NOMO-1 (cell line): ENCODE measurements at regions not wholly inside any gene's neighbourhood (a gene's known extent, or its start where the extent isn't known, plus 50 kb on each side); places are given as distances from the start of the nearest gene placed in this dataset.

Source experiments
- DNase-seq, 2 experiments: peaks; one replicate each; lab custom pipeline; 2025; ENCODE audit not compliant: unreplicated experiment in 2 of 2; lab: John Stamatoyannopoulos, UW

GRCh38 chr20:52921340-52921739 lies 50.8 kb upstream of the TSHZ2 start:
- no peak for DNase-seq

GRCh38 chr20:52918311-52918710 lies 53.8 kb upstream of the TSHZ2 start:
- DNase-seq: no peak

- DNase-seq: no peak
Measured at GRCh38 chr20:52915564-52915963, 56.6 kb upstream of the TSHZ2 start.

- no peak for DNase-seq
Measured at GRCh38 chr20:52914870-52915269, 57.3 kb upstream of the TSHZ2 start.

- no peak for DNase-seq
Measured at GRCh38 chr20:52913650-52914387, 58.3 kb upstream of the TSHZ2 start.

GRCh38 chr20:52905241-52905994 lies 66.7 kb upstream of the TSHZ2 start:
- no peak for DNase-seq

GRCh38 chr20:52904837-52905236 lies 67.3 kb upstream of the TSHZ2 start:
- no peak for DNase-seq

- DNase-seq: no peak
Measured at GRCh38 chr20:52899041-52899608, 73.0 kb upstream of the TSHZ2 start.

GRCh38 chr20:52896348-52896747 lies 75.8 kb upstream of the TSHZ2 start:
- DNase-seq: peak in 1 of 2 experiments; percentile 5

- DNase-seq: no peak
Measured at GRCh38 chr20:52895701-52896100, 76.5 kb upstream of the TSHZ2 start.

GRCh38 chr20:52895235-52895634 lies 76.9 kb upstream of the TSHZ2 start:
- DNase-seq: no peak

- no peak for DNase-seq
Measured at GRCh38 chr20:52893498-52893897, 78.7 kb upstream of the TSHZ2 start.

- DNase-seq: no peak
Measured at GRCh38 chr20:52892023-52892422, 80.1 kb upstream of the TSHZ2 start.

GRCh38 chr20:52890130-52890529 lies 82.0 kb upstream of the TSHZ2 start:
- DNase-seq: no peak

- no peak for DNase-seq
Measured at GRCh38 chr20:52889225-52889624, 82.9 kb upstream of the TSHZ2 start.

- no peak for DNase-seq
Measured at GRCh38 chr20:52888096-52888495, 84.1 kb upstream of the TSHZ2 start.

- DNase-seq: no peak
Measured at GRCh38 chr20:52880997-52881396, 91.2 kb upstream of the TSHZ2 start.

GRCh38 chr20:52880259-52880658 lies 91.9 kb upstream of the TSHZ2 start:
- DNase-seq: no peak

GRCh38 chr20:52874241-52874640 lies 97.9 kb upstream of the TSHZ2 start:
- DNase-seq: no peak

- DNase-seq: no peak
Measured at GRCh38 chr20:52869698-52870501, 102.3 kb upstream of the TSHZ2 start.

GRCh38 chr20:52869276-52869675 lies 102.9 kb upstream of the TSHZ2 start:
- no peak for DNase-seq
